ENCODE measurements at regions not wholly inside any gene's neighbourhood (a gene's known extent, or its start where the extent isn't known, plus 50 kb on each side); places are given as distances from the start of the nearest gene placed in this dataset.
"Not testable (repeated sequence)": the region's sequence is repeated elsewhere in the genome, so short reads cannot be mapped to it uniquely, and the experiment has no call there.

- DNase-seq (ENCODE audit: low spot score) = no peak
Observed at GRCh38 chr11:109680127-109680526, 258.1 kb downstream of the C11orf87 start.

- DNase-seq (ENCODE audit: low spot score) = not testable (repeated sequence)
Observed at GRCh38 chr11:109682788-109683187, 260.8 kb downstream of the C11orf87 start.

GRCh38 chr11:109695696-109696095 is 273.7 kb downstream of the C11orf87 start:
- DNase-seq (ENCODE audit: low spot score) = no peak

GRCh38 chr11:109696191-109696897 is 274.4 kb downstream of the C11orf87 start:
- DNase-seq (ENCODE audit: low spot score) = no peak

- DNase-seq (ENCODE audit: low spot score) = no peak
Observed at GRCh38 chr11:109697140-109697843, 275.3 kb downstream of the C11orf87 start.

GRCh38 chr11:109698237-109698636 is 276.2 kb downstream of the C11orf87 start:
- DNase-seq (ENCODE audit: low spot score) = no peak

- no peak for DNase-seq (ENCODE audit: low spot score)
Observed at GRCh38 chr11:109704432-109704831, 282.4 kb downstream of the C11orf87 start.

- DNase-seq (ENCODE audit: low spot score) = no peak
Observed at GRCh38 chr11:109706945-109707344, 285.0 kb downstream of the C11orf87 start.

- no peak for DNase-seq (ENCODE audit: low spot score)
Observed at GRCh38 chr11:109707411-109707810, 285.4 kb downstream of the C11orf87 start.

GRCh38 chr11:109708184-109708583 is 286.2 kb downstream of the C11orf87 start:
- DNase-seq (ENCODE audit: low spot score) = no peak

GRCh38 chr11:109714444-109714843 is 292.5 kb downstream of the C11orf87 start:
- DNase-seq (ENCODE audit: low spot score) = not testable (repeated sequence)

- not testable (repeated sequence) for DNase-seq (ENCODE audit: low spot score)
Observed at GRCh38 chr11:109715424-109715823, 293.4 kb downstream of the C11orf87 start.

- DNase-seq (ENCODE audit: low spot score) = no peak
Observed at GRCh38 chr11:109726061-109726460, 304.1 kb downstream of the C11orf87 start.

GRCh38 chr11:109728056-109728455 is 306.1 kb downstream of the C11orf87 start:
- peak; percentile 16 for DNase-seq (ENCODE audit: low spot score)

GRCh38 chr11:109729761-109730160 is 307.8 kb downstream of the C11orf87 start:
- no peak for DNase-seq (ENCODE audit: low spot score)

GRCh38 chr11:109730669-109731068 is 308.7 kb downstream of the C11orf87 start:
- DNase-seq (ENCODE audit: low spot score) = no peak

- DNase-seq (ENCODE audit: low spot score) = no peak
Observed at GRCh38 chr11:109731451-109731850, 309.5 kb downstream of the C11orf87 start.

GRCh38 chr11:109733245-109733644 is 311.3 kb downstream of the C11orf87 start:
- DNase-seq (ENCODE audit: low spot score) = no peak

- DNase-seq (ENCODE audit: low spot score) = no peak
Observed at GRCh38 chr11:109734566-109734965, 312.6 kb downstream of the C11orf87 start.

GRCh38 chr11:109735128-109735527 is 313.1 kb downstream of the C11orf87 start:
- DNase-seq (ENCODE audit: low spot score) = no peak

- no peak for DNase-seq (ENCODE audit: low spot score)
Observed at GRCh38 chr11:109739379-109739778, 317.4 kb downstream of the C11orf87 start.

GRCh38 chr11:109745996-109746625 is 324.1 kb downstream of the C11orf87 start:
- no peak for DNase-seq (ENCODE audit: low spot score)

- DNase-seq (ENCODE audit: low spot score) = no peak
Observed at GRCh38 chr11:109747839-109748238, 325.8 kb downstream of the C11orf87 start.
